Prostate gland (tissue), 2 donors: ENCODE measurements at regions not wholly inside any gene's neighbourhood (a gene's known extent, or its start where the extent isn't known, plus 50 kb on each side); places are given as distances from the start of the nearest gene placed in this dataset.

Source experiments
- POLR2A ChIP-seq: fragments of 450-650 bp; IDR thresholded peaks from one replicate; pipeline ENCODE4 v1.6.1; 2016; ENCODE audit warnings: antibody characterized with exemption, mild to moderate bottlenecking
- TF ChIP-seq, protein P1 (sequence below), 4 experiments: fragments of 200-600 bp in 2 of 4; fragments of 450-650 bp in 2 of 4; sonication (generic) in 2 of 4; IDR thresholded peaks; 1 replicate in 3 of 4; 2 replicates in 1 of 4; pipeline ENCODE4 v1.5.1; 2016 to 2019; ENCODE audit warnings: antibody characterized with exemption in 4 of 4, mild to moderate bottlenecking in 2 of 4, moderate library complexity in 2 of 4

GRCh38 chr20:60869625-60870024 lies 382.4 kb upstream of the CDH4 start:
- TF ChIP-seq POLR2A: no peak
- TF ChIP-seq, protein P1, sequence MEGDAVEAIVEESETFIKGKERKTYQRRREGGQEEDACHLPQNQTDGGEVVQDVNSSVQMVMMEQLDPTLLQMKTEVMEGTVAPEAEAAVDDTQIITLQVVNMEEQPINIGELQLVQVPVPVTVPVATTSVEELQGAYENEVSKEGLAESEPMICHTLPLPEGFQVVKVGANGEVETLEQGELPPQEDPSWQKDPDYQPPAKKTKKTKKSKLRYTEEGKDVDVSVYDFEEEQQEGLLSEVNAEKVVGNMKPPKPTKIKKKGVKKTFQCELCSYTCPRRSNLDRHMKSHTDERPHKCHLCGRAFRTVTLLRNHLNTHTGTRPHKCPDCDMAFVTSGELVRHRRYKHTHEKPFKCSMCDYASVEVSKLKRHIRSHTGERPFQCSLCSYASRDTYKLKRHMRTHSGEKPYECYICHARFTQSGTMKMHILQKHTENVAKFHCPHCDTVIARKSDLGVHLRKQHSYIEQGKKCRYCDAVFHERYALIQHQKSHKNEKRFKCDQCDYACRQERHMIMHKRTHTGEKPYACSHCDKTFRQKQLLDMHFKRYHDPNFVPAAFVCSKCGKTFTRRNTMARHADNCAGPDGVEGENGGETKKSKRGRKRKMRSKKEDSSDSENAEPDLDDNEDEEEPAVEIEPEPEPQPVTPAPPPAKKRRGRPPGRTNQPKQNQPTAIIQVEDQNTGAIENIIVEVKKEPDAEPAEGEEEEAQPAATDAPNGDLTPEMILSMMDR (IDR thresholded peaks at IDR 0.05): no peak
